ENCODE measurements at regions not wholly inside any gene's neighbourhood (a gene's known extent, or its start where the extent isn't known, plus 50 kb on each side); places are given as distances from the start of the nearest gene placed in this dataset.
A peak's percentile ranks its signal among the peaks of the same experiment; 100 is the strongest.

DNA sequence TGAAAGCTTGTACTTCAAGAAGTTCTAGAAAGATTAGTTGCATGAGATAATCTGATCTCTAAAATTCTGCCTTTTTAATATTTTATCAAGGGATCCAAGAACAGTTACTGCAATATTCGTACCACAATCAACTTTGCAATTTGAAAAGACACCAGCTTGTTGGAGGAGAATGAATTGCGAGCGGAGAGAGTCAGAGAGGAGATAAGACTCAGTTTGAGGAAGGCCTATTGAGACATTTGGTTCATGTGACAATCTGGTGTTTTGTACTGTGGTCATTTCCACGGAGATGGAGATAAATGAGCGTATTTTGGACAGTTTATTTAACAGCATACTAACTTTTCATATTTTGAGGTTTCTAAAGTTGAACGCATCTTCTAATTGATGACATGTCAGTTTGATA, 1276.0 kb downstream of the EFNB2 start:
- DNase-seq = no peak

DNA sequence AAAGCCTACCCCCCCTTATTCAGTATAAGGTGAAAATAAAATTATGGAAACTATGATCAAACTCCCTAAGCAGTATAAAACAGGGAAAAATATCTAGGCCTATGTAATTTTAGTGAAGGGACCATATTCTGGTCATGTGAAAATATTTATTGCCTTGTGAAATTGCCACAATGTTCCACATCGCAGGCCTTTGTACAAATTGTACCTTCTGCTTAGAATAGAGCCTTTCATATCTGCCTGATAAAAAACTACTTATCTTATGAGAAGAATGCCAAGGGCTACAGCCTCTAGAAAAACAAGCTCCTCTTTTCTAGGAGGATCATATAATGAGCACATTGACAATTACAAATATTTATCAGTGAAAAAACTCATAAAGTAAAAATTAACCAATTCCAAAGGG, 1280.0 kb downstream of the EFNB2 start:
- no peak for DNase-seq

DNA sequence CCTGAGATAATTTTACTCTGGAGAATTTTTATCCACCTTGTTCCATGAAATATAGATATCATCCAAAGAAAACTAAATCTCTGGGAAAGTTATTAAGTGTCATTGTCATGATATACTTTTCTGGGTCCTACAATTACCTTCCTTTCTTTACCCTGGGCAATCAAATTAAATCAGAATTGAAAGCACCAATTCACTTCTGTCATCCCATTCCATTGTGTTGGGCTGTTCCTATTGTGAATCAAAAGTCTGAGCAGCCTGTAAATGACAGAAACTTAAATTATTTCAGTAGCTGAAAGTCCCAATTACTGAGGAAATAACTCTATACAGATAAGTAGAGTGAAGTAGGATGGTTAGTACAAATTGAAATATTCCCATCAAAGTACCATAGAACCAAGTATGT, 1284.2 kb downstream of the EFNB2 start:
- no peak for DNase-seq

DNA sequence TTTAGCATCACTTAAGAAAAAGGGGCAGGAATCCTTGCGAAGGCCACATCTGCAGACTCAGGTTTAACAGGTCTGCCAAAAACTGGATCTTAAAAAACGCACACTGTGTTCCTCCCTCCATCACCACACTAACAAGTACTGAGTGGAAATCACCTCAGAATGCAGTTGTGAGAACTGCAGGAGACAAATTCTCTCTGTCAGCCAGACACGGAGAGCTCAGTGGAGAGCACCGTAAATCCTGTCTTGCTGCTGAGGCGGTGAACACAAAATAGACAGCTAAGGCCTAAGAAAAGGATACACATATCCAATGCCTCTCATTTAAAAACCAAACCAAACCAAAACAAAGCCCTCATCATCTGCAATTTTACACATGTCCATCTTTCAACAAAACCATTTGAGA, 1287.6 kb downstream of the EFNB2 start:
- no peak for DNase-seq

DNA sequence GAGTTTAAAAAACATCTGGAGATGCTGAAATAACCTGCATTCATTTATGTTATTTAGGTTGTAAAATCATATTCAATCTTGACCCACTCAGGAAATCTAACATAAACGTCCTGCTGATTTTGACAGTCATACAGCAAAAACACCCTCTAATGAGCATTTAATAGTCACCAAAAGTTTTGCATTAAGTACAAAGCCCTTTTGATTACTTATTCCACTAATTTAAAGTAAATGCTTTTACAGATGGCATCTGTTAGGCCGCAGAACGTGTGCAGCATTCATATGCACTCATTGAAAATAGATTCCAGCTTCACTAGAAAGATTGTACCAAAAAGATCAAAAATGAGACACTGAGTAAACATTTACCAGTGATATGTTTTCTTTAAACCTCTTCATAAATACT, 1295.1 kb downstream of the EFNB2 start:
- DNase-seq = no peak

DNA sequence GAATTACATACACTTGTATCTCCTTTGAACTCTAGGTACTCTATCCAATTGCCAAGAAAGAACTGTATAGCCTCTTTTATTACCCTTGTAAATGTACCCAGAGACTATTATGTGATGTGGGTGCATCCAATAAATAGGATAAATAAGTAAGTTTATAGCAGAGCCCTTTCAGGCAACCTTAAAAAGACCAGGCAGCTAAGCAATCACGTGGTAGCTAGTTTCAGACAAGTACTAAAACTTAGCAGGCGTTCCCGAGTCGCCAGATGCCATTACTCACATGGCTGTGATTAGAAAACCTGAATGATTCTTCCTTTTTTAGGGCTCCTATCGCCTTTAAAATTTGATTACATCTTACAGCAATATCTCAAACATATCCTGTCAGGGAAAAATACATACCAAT, 1303.0 kb downstream of the EFNB2 start:
- no peak for DNase-seq

DNA sequence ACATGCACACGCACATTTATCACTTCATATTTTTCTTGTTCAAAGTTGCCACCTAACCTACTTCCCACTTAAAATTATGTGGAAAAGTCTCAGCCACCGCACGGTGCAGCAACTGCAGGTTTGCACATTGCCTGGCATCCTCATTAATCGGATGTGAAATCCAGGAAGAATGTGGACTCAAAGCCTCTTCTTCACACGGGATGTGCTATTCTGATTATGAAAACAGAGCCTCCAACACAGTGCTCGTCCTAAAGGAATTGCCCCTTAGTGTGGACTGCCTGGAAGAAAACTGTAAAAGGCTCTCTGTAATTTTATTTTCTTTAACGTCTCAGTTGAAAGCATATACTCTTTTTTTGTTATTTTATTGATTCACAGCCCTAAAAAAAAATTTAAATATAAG, 1303.5 kb downstream of the EFNB2 start:
- DNase-seq = no peak

DNA sequence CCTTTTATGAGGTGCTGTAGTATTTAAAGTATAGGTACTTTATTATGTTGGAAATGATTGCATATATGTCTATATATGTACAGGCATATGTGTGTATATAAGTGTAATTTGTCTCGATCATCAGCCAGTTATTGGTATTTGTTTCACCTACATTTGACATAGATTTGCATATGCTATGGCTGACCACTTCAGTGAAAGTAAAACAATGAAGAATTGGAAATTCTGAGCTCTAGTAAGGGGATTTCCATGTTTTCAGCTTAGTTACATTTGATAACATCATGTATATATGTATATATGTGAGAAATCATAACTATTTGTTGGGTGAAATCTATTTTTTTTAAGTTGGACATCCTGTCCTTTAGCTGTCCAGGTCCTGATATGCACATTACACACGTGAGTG, 1303.9 kb downstream of the EFNB2 start:
- DNase-seq = no peak

DNA sequence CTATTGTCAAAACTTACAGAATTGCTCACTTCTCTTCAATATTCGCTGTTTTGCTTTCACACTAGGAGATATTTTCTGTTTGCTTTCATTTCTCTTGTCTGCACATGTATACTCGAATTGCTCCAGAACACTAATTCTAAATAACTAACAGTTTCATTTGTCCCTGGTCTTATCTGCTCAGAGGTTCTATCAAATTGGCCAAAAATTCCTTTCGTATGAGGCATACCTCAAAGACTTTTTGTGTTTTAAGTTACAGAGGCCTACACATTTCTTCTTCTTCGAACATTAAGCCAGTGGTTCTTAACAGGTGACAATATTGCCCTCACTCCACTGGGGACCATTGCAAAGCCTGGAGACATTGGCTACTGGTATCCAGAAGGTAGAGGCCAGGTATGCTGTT, 1314.6 kb downstream of the EFNB2 start:
- DNase-seq = no peak

DNA sequence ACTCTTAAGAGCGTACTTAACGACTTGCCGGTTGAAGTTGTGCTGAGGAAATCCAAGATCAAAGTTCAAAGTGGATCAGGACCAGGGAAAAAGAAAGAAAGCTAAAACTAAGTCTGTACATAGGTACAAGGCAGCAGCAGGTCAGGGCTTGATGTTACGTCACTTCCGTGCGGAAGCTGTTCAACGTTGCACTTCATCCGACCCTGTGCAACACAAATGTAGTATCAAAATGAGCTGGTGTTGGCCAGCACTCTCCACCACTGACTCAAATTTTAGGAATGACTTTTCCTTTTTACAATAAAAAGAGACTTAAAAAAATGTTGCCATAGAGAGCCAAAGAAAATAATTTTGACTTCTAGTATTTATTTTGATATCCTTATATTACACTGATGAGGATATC, 1315.4 kb downstream of the EFNB2 start:
- no peak for DNase-seq

DNA sequence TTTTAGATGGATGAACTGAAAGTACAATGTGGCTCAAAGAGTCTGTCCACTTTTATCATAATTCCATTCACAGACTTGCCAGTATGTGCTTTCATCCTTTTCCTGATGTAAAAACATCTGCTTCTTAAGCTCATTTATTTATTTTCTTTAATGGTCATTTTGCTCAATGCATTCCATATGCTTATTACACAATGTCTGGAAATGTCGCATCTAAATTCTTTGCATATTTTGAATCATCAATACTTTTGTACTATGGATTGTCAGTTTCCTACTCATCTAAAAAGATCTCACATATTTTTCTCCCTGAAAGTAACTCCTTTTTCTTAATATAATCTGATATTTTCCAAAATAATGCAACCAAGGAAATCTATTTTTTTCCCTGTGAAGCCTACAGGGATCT, 1315.8 kb downstream of the EFNB2 start:
- DNase-seq = no peak

DNA sequence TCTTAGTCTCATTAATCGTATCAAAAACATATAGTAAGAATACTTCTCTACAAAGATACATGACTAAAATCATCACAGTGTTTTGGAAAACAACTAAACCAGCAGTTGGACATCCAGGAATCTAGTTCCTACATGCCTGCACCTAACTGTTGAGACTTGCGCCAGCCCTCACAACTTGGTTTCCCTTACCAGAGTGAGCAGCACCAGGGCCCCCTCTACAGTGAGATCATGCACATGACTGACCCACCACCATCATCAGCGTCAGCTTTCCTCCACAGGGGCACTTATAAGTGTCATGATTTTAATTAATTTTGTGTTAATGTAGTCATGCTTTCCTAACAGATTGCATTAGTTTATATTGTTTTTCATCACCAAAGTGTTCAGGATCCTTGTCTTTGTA, 1322.0 kb downstream of the EFNB2 start:
- DNase-seq = no peak

DNA sequence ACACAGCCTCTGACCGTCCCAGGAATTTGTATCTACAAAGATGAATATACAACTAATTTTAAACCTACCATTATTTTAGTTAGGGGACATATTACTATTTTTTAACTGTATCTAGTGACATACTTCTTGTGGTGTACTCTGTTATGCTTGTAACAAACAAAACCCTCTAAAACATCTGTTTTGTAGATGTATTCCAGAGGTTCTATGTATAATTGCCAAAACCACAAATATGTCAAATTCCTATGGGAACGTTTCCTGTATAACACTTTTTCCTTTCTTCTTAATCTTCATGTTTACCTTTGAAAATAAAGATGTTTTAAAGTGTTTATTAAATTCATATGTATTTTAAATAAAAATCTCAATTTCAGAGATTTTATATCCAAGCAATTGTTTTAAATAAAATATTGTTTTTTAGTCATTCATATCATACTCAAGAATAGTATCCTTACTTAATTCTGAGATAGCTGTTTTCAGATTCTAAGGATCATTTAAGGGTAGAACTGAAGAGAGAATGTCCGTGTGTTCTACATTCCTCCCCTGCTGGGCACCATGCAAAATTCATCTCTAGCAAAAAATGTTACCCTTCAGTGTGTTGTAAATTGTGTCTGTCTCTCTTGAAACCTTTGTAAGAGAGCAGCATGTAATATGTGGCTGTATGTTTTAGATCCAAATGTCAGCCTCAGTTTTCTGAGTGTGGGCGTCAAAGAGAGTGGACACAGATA, 1327.7 kb downstream of the EFNB2 start:
- DNase-seq = no peak

DNA sequence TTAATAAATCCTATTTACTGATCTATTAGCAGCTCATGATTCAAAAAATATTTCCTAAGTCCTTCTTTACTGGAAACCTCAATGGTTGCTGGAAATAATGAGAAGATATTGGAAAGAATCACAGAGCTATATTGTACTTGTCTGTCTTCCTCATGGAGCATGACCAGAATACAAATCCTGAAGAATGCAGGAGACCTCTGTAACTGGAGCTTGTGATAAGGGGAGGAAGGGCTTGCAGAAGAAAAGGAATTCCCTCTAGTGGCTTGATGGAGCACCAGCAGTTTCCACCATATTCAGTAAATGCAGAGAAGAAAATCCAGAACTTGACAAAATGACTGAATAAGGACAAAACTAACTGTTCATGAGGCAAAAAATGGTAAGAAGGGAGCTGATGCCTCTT, 1333.1 kb downstream of the EFNB2 start:
- peak; percentile 22 for DNase-seq

DNA sequence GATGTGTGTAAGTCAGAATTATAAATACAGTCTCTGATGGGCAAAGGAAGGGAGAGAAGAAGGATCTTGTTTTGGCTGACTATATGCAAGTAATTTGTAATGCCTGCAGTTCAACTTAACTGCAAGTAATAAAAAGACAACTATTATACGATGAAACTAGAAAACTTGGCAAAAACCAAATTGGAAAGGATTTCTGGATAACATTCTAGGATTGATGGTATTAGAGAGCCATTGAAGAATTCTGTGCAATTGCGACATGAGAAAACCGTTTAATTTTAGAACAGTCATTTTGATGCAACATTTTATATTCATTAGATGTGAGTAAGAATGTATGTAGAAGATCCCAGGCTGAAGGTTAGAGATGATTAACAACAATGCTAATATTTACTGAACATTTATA, 1334.1 kb downstream of the EFNB2 start:
- DNase-seq = no peak

DNA sequence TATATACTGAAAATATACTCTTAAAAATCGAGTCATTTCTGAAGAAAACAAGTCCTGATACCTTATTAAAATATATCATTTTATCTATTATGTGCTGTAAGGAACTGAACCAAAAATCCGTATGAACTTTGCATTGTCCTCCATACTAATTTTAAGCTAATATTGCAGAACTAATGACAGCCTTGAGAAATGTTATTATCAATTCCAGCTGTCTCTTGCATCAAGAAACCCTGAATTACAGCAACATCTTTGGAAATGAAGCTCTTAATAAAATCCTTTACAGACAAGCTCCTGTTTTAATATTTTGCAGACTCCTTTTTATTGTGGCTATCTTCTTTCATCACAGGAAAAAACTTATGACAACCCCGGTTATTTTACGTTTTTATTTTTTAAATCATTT, 1335.3 kb downstream of the EFNB2 start:
- no peak for DNase-seq

DNA sequence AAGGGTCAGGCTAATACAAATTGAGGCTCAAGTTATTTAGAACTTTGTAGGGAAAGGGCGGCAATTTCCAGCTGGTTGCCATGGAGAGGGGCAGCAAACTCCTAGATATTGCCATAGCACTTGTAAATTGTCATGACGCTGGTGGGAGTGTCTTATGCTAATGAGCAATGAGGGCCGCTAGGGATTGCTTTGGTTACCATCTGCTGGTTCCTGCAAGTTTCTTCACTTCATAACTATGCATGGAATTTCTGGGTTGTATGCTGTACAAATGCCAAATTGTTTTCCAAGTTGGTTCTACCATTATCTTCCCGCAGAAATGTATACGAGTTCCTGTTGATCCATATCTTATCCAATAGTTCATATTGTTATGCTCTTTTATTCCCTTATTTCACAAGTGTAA, 1339.4 kb downstream of the EFNB2 start:
- DNase-seq = no peak

DNA sequence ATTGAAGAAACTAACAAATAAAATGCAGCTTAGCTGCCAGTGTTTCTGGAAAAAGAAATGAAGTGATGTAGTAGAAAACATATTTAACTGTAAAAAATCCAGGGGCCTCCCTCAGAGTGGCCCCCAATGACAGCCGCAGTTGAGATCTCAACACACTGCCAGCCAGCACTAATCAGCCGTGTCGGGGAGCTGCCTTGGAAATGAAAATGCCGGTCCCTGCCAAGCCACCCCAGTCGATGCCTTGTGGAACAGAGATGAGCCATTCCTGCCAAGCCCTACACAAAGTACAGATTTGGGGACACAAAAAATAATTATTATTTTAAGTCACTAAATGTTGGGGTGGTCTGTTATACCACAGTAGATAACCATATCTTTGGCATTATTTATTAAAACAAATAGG, 1342.4 kb downstream of the EFNB2 start:
- no peak for DNase-seq

DNA sequence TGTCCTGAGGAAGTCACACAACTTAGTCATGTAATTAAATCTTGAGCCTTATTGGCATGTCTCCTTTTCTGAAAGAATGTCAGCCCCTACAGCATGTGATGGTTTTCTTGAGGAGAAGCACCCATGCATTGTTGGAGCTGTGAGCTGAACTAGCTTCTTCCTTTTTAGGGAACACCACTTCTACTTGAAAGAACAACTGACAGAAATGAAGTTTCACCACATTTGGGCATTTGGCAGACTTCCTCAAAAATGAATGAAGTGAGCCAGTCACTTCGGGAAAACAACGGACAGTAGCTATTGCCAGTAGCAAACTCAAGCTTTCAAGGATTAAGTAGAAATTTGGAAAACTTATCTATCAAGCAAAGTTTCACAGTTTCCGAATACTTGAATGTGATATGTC, 1351.3 kb downstream of the EFNB2 start:
- DNase-seq = peak; percentile 63

DNA sequence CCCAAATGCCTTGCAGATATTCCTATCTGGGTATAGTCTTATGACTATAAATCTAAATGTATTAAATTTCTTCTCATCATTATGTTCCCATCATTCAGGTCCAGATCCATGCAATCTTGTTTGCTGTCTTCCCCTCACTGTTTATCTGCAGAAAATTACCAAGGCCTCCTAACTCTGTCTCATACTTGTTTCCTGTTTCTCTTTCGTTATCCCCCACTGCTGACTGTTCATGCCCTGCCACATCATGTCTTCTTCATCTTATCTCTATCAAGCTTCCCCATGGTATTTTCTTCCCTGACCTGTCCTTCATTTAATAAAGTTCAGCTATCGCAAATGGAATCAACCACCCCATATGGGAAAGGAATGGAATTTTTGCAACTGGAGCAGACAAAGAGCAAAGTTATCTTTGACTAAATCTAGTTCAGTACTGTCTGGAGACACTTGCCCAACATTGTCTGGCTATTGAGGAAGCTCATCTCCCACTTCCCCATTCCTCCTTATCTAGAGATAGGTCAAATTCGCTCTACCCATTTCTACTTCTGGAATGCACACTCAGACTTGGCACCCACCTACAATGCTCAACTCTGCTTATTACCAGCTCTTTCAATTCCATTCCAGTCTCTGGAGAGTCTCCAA, 1358.1 kb downstream of the EFNB2 start:
- DNase-seq = peak; percentile 86

DNA sequence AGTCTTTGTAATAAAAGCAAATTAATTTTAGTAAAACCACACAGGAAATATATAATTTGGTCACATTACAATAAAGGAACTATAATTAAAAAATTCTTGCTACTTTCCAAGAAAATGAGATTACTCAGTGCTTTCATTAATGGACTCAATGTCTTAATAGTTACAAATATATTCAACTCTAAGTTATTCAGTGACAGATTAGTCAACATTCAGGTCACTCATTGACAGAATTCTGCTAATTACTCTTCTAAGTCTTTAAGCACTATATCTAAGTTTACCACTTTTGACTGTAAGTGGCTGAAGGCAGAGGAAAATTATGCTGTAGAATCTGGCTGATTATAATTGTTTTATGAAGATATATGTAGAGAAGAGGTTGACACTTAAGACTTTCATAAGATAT, 1365.0 kb downstream of the EFNB2 start:
- DNase-seq = no peak

DNA sequence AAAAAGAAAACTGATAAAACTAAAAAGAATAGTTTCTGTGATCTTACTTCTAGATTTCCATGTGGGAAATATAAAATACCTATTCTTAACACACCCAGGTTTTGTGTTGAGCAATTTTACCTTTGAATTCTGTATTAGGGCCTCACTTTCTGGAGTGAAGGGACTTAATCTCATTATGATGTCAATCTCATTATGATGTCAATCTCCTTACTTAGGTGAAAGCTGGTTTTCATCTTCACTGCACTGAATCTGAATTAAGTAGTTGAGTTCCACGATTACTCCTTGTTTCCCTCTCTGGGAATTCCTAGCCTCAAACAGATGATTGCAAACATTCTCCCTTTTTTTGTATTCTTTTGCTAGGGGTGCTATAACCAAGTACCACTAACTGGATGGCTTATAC, 1367.2 kb downstream of the EFNB2 start:
- no peak for DNase-seq

DNA sequence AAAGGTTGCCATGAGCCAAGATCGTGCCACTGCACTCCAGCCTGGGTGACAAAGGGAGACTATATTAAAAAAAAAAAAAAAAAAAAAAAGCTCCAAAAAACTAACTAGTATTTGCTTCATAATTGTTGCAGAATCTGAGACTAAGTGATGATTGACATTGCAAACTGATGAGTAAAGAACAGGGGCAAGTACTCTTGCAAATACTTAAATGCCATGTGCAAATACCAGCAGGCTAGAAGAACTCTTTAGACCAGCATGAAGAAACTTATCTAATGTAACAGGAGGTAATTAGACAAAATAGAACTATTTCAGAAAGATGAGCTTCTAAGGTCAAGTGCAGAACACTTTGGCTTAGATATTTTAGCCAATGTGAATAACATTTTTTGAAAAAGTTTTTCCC, 1368.1 kb downstream of the EFNB2 start:
- no peak for DNase-seq

DNA sequence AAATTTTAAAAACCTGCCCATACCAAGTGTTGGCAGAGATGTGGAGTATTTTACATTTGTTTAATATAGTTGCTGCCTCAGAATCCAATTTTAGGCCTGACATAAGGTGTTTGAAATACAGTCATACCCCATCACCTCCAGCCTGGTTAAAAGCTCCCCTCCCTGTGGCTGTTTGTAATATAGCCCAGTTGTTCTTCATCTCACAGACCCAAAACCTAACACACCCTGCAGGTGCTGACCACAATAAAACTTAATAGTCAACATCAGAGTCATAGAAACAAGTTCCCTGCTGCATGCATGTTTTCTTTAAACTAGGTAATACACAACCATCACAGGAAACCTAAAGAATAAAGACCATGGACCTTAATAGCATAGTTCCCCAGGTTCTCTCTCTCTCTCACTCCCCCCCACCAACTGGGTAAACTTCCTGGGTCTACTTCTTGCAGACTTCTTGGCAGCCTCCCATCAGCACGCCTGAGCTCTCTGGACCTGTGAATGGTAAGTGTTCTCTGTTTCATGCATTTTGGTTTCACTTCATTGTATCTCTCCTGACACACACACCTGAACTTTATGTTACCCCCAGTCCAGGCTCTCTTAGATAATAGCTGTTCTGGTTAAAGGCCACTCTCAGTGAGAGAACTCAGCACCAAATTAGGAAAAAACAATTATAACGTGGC, 1369.9 kb downstream of the EFNB2 start:
- DNase-seq = no peak

DNA sequence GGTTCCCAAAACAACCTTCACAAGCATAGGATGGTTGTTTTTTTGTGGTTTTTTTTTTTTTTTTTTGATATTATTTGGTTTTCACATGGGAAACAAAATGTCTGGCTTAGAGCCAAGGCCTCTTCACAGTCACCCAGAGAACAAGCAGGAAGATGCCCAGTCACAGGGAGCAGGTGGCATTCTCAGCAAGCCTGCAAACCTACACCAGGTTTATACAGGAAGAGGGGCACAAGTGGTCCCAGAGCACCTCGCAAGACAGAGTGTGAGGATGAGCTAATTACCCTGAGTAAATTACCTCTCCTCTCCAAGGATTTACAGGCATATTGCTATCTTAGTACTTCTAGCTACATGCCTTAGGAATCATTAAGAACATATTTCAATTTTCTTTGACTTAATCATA, 1375.6 kb downstream of the EFNB2 start:
- DNase-seq = no peak

All from MV-4-11 (cell line).